ENCODE measurements at regions not wholly inside any gene's neighbourhood (a gene's known extent, or its start where the extent isn't known, plus 50 kb on each side); places are given as distances from the start of the nearest gene placed in this dataset.

GRCh38 chr5:5025774-5026408 is 114.2 kb upstream of the ADAMTS16 start:
- H3K4me1 ChIP-seq (ENCODE audit: insufficient read depth), result peaks cover 4% of the 10 kb centered on the region
- no peak for ATAC-seq
- no peaks in the 10 kb centered on the region for H3K36me3 ChIP-seq (ENCODE audit: insufficient read depth)
- no peaks in the 10 kb centered on the region for H3F3A ChIP-seq (replicated peaks; ENCODE audit: low read depth)
- Mint-ChIP-seq H3K4me3 (no peak overlapping the region), H3K4me1 (peaks cover 10% of the 10 kb centered on the region), H3K9me3 (peaks cover 3% of the 10 kb centered on the region; the same call in 1 of the 3 replicates), H3K27me3 (ENCODE audit: insufficient read depth, low read depth, poor library complexity) (no peaks in the 10 kb centered on the region), H3K27ac (no peak overlapping the region), H3K36me3 (ENCODE audit: low read depth) (no peaks in the 10 kb centered on the region)
- no peaks in the 10 kb centered on the region for H4K20me1 ChIP-seq (replicated peaks; ENCODE audit: insufficient read depth)
- peak; percentile 45 for DNase-seq (ENCODE audit: low spot score)
- H2AFZ ChIP-seq, result peak overlapping the region; percentile 93
- no peak overlapping the region for H3K4me3 ChIP-seq
- H3K79me2 ChIP-seq (replicated peaks; ENCODE audit: insufficient read depth), result no peaks in the 10 kb centered on the region
- H3K9me2 ChIP-seq (ENCODE audit: insufficient read depth), result 0 out of 2 replicates have a peak, but pooled peaks cover 6% of the 10 kb centered on the region
- TF ChIP-seq ZNF331 (CRISPR knock-in tag; IDR thresholded peaks at IDR 0.05; ENCODE audit: low read depth), result no peak
- TF ChIP-seq NANOG (IDR thresholded peaks at IDR 0.05; ENCODE audit: borderline replicate concordance), result no peak
- TF ChIP-seq ETS1 (IDR thresholded peaks at IDR 0.05), result no peak
- TF ChIP-seq ZNF462 (CRISPR knock-in tag; IDR thresholded peaks at IDR 0.05), result no peak
- no peak for TF ChIP-seq POLR2AphosphoS5 (IDR thresholded peaks at IDR 0.05; ENCODE audit: low read depth)
- no peak for TF ChIP-seq CTCF (conservative IDR thresholded peaks at IDR 0.05; ENCODE audit: low read depth in 2 of 2)
- no peak for TF ChIP-seq JUNB (IDR thresholded peaks at IDR 0.05; ENCODE audit: unreplicated experiment)
- TF ChIP-seq CREB1 (CRISPR knock-in tag; IDR thresholded peaks at IDR 0.05; ENCODE audit: low read depth), result no peak
- TF ChIP-seq STAT1 (IDR thresholded peaks at IDR 0.05; ENCODE audit: unreplicated experiment), result no peak
- no peak overlapping the region for H3K27ac ChIP-seq (ENCODE audit: low read depth)
- H3K4me2 ChIP-seq, result no peak overlapping the region
- H3K27me3 ChIP-seq (ENCODE audit: insufficient read depth), result no peaks in the 10 kb centered on the region

Data from GM23338 (cell line).